SK-N-SH (cell line): ENCODE measurements at regions not wholly inside any gene's neighbourhood (a gene's known extent, or its start where the extent isn't known, plus 50 kb on each side); places are given as distances from the start of the nearest gene placed in this dataset.

Experiments used
- CTCF ChIP-seq: fragments of 200-600 bp; sonication (generic); IDR thresholded peaks from 2 replicates; pipeline ENCODE4 v1.6.1; 2017; ENCODE audit warnings: antibody characterized with exemption, mild to moderate bottlenecking, moderate library complexity
- FOXM1 ChIP-seq: IDR thresholded peaks from 2 replicates; pipeline ENCODE4 v1.4.0; 2012; ENCODE audit warnings: low read depth, mild to moderate bottlenecking
- JUND ChIP-seq: IDR thresholded peaks from 2 replicates; pipeline ENCODE4 v1.4.0; 2012
- RFX5 ChIP-seq: IDR thresholded peaks from 2 replicates; pipeline ENCODE4 v1.6.1; 2012; ENCODE audit warnings: mild to moderate bottlenecking, improper control_type of control experiment, low read length
- RXRA ChIP-seq: IDR thresholded peaks from 2 replicates; pipeline ENCODE4 v1.4.0; 2012; ENCODE audit warnings: low read depth, mild to moderate bottlenecking, borderline replicate concordance
- SMC3 ChIP-seq: IDR thresholded peaks from 2 replicates; pipeline ENCODE4 v1.6.1; 2012; ENCODE audit warnings: low read depth, low read length, improper control_type of control experiment
- TAF1 ChIP-seq: IDR thresholded peaks from 2 replicates; pipeline ENCODE4 v1.6.1; 2012; ENCODE audit warnings: low read depth, mild to moderate bottlenecking, low read length, moderate library complexity, borderline replicate concordance
- TF ChIP-seq, protein P1 (sequence below): IDR thresholded peaks from 2 replicates; pipeline ENCODE4 v1.6.1; 2012; ENCODE audit warnings: mild to moderate bottlenecking, low read depth, low read length, moderate library complexity
- TF ChIP-seq, protein P2 (sequence below): IDR thresholded peaks from 2 replicates; pipeline ENCODE4 v1.4.0; 2012; ENCODE audit warnings: low read depth

DNA sequence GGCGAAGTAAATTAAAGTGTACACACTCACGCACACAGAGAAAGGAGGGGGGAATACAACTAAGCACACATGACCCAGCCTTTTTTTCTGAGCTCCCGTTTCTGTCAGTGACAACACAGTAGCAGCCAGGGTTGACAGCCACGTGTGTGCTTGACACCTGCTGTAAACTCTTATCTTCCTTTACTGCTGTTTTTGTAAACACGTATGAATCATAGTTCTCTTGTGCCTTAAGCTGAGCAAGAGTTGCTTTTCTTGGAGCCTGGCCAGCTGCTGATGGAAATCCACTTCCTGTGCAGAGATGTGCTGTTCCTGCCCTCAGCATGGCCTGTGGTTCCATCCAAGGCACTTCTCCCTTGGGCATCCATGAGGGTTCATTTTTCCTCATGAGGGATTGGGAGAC, 561.9 kb downstream of the GALR1 start:
- no peak for TF ChIP-seq CTCF
- no peak for TF ChIP-seq TAF1
- TF ChIP-seq, protein P1, sequence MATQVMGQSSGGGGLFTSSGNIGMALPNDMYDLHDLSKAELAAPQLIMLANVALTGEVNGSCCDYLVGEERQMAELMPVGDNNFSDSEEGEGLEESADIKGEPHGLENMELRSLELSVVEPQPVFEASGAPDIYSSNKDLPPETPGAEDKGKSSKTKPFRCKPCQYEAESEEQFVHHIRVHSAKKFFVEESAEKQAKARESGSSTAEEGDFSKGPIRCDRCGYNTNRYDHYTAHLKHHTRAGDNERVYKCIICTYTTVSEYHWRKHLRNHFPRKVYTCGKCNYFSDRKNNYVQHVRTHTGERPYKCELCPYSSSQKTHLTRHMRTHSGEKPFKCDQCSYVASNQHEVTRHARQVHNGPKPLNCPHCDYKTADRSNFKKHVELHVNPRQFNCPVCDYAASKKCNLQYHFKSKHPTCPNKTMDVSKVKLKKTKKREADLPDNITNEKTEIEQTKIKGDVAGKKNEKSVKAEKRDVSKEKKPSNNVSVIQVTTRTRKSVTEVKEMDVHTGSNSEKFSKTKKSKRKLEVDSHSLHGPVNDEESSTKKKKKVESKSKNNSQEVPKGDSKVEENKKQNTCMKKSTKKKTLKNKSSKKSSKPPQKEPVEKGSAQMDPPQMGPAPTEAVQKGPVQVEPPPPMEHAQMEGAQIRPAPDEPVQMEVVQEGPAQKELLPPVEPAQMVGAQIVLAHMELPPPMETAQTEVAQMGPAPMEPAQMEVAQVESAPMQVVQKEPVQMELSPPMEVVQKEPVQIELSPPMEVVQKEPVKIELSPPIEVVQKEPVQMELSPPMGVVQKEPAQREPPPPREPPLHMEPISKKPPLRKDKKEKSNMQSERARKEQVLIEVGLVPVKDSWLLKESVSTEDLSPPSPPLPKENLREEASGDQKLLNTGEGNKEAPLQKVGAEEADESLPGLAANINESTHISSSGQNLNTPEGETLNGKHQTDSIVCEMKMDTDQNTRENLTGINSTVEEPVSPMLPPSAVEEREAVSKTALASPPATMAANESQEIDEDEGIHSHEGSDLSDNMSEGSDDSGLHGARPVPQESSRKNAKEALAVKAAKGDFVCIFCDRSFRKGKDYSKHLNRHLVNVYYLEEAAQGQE = no peak
- no peak for TF ChIP-seq JUND
- no peak for TF ChIP-seq RFX5
- TF ChIP-seq SMC3 = no peak
- TF ChIP-seq RXRA = no peak
- TF ChIP-seq, protein P2, sequence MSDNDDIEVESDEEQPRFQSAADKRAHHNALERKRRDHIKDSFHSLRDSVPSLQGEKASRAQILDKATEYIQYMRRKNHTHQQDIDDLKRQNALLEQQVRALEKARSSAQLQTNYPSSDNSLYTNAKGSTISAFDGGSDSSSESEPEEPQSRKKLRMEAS = no peak
- TF ChIP-seq FOXM1 = no peak
